A549 (cell line): ENCODE measurements at regions not wholly inside any gene's neighbourhood (a gene's known extent, or its start where the extent isn't known, plus 50 kb on each side); places are given as distances from the start of the nearest gene placed in this dataset.

Experiments
- ATAC-seq, 2 experiments: fragments of 200-7000 bp in 1 of 2; fragments of >200 bp in 1 of 2; cut with Nextera tagmentation in 1 of 2; cut with Tn5 transposase in 1 of 2; 3 replicates each; pipeline versions ENCODE4 v1.8.0 to v1.9.1; 2018 to 2020; ENCODE audit warnings: mild to moderate bottlenecking in 1 of 2, moderate library complexity in 1 of 2
- CTCF ChIA-PET: fragments of 300-600 bp; sonication (Branson Sonifier 250); formaldehyde crosslinking; extraction: SDS; loops from one replicate; lab custom pipeline; 2021; ENCODE audit warnings: antibody characterized with exemption, inconsistent platforms; lab: Yijun Ruan, JAX
- POLR2A ChIA-PET: fragments of 350-600 bp; formaldehyde crosslinking; extraction: SDS; loops from one replicate; lab custom pipeline; 2021; ENCODE audit warnings: antibody characterized with exemption, inconsistent platforms; lab: Yijun Ruan, JAX
- DNase-seq, 2 experiments: peaks; one replicate each; pipeline versions ENCODE4 v3.0.0 to v3.0.0-alpha.2; 2011 to 2016; ENCODE audit warnings: low read depth in 1 of 2, low spot score in 1 of 2
- FAIRE-seq: peaks from 2 replicates; lab custom pipeline; 2011; peaks lifted over from hg19 to GRCh38; lab: Jason Lieb, UNC
- H3K27ac ChIP-seq, 2 experiments: fragments of >200 bp; sonication (Bioruptor Twin); formaldehyde crosslinking; 3 replicates each; pipeline ENCODE4 v1.5.1; 2016 to 2017
- H3K4me1 ChIP-seq: fragments of >200 bp; sonication (Bioruptor Twin); formaldehyde crosslinking; 3 replicates; pipeline ENCODE4 v1.6.1; 2016
- H3K4me2 ChIP-seq: fragments of >200 bp; sonication (Bioruptor Twin); formaldehyde crosslinking; 3 replicates; pipeline ENCODE4 v1.6.1; 2016
- H3K4me3 ChIP-seq: fragments of >200 bp; sonication (Bioruptor Twin); formaldehyde crosslinking; 3 replicates; pipeline ENCODE4 v1.5.1; 2016
- H3K9me3 ChIP-seq: fragments of >200 bp; sonication (Bioruptor Twin); formaldehyde crosslinking; 3 replicates; pipeline ENCODE4 v1.6.1; 2016
- CBX2 ChIP-seq: fragments of 200-600 bp; sonication (generic); IDR thresholded peaks from 2 replicates; pipeline ENCODE4 v1.6.1; 2016; ENCODE audit warnings: low read depth, mild to moderate bottlenecking, borderline replicate concordance
- CEBPB ChIP-seq, 2 experiments: fragments of >200 bp in 1 of 2; sonication (Bioruptor Twin) in 1 of 2; formaldehyde crosslinking in 1 of 2; IDR thresholded peaks; 2 replicates each; pipeline ENCODE4 v1.6.1; 2012 to 2016
- CHD2 ChIP-seq: fragments of 150-350 bp; IDR thresholded peaks from 2 replicates; pipeline ENCODE4 v1.6.1; 2014; ENCODE audit warnings: low read length; ENCODE audit not compliant: partially characterized antibody
- CHD4 ChIP-seq: fragments of 200-600 bp; sonication (generic); IDR thresholded peaks from 2 replicates; pipeline ENCODE4 v1.6.1; 2016; ENCODE audit warnings: antibody characterized with exemption, mild to moderate bottlenecking, borderline replicate concordance
- EHF ChIP-seq: fragments of 250-450 bp; sonication (Bioruptor Pico); IDR thresholded peaks from 2 replicates; pipeline ENCODE4 v1.5.0; 2020; ENCODE audit warnings: mild to moderate bottlenecking
- ELK1 ChIP-seq: fragments of 150-350 bp; IDR thresholded peaks from 2 replicates; pipeline ENCODE4 v1.6.1; 2014; ENCODE audit warnings: low read depth, mild to moderate bottlenecking, low read length
- FOSB ChIP-seq: fragments of 250-450 bp; sonication (Bioruptor Pico); IDR thresholded peaks from 2 replicates; pipeline ENCODE4 v1.5.0; 2020; ENCODE audit warnings: mild to moderate bottlenecking, moderate library complexity
- FOXS1 ChIP-seq: fragments of 250-450 bp; sonication (Bioruptor Pico); IDR thresholded peaks from 2 replicates; pipeline ENCODE4 v1.5.0; 2020; ENCODE audit warnings: mild to moderate bottlenecking, moderate library complexity
- HDAC2 ChIP-seq: fragments of 200-600 bp; sonication (generic); IDR thresholded peaks from 2 replicates; pipeline ENCODE4 v1.6.1; 2016
- MAFK ChIP-seq: fragments of 450-650 bp; IDR thresholded peaks from 2 replicates; pipeline ENCODE4 v1.6.1; 2014; ENCODE audit not compliant: partially characterized antibody
- MAX ChIP-seq: IDR thresholded peaks from 2 replicates; pipeline ENCODE4 v1.6.1; 2012
- NFE2L2 ChIP-seq: fragments of 150-350 bp; conservative IDR thresholded peaks from 2 replicates; pipeline ENCODE4 v1.6.1; 2014; ENCODE audit warnings: low read length
- NR3C1 ChIP-seq: fragments of >200 bp; sonication (Bioruptor Twin); formaldehyde crosslinking; IDR thresholded peaks from 3 replicates; pipeline ENCODE4 v1.6.1; 2017
- RAD21 ChIP-seq, 2 experiments: fragments of >200 bp in 1 of 2; sonication (Bioruptor Twin) in 1 of 2; formaldehyde crosslinking in 1 of 2; IDR thresholded peaks in 1 of 2; conservative IDR thresholded peaks in 1 of 2; 2 replicates in 1 of 2; 3 replicates in 1 of 2; pipeline ENCODE4 v1.6.1; 2012 to 2018; ENCODE audit warnings: inconsistent platforms in 1 of 2
- RCOR1 ChIP-seq: fragments of 150-350 bp; IDR thresholded peaks from 2 replicates; pipeline ENCODE4 v1.6.1; 2014; ENCODE audit warnings: antibody characterized with exemption, low read length, low read depth
- REST ChIP-seq: fragments of 200-600 bp; sonication (generic); IDR thresholded peaks from 2 replicates; pipeline ENCODE4 v1.6.1; 2016; ENCODE audit warnings: antibody characterized with exemption, mild to moderate bottlenecking, moderate library complexity
- RNF2 ChIP-seq: fragments of 200-600 bp; sonication (generic); IDR thresholded peaks from 2 replicates; pipeline ENCODE4 v1.6.1; 2016; ENCODE audit warnings: low read depth, mild to moderate bottlenecking, antibody characterized with exemption, moderate library complexity, borderline replicate concordance
- SREBF2 ChIP-seq: fragments of 450-650 bp; IDR thresholded peaks from 2 replicates; pipeline ENCODE4 v1.6.1; 2014; ENCODE audit warnings: mild to moderate bottlenecking, moderate library complexity
- ZC3H11A ChIP-seq: fragments of 450-650 bp; IDR thresholded peaks from 2 replicates; pipeline ENCODE4 v1.6.1; 2014; ENCODE audit warnings: antibody characterized with exemption, mild to moderate bottlenecking
- ZFP36 ChIP-seq: fragments of 450-650 bp; IDR thresholded peaks from 2 replicates; pipeline ENCODE4 v1.6.1; 2014; ENCODE audit warnings: borderline replicate concordance; ENCODE audit not compliant: partially characterized antibody
- ZNF302 ChIP-seq: fragments of 250-450 bp; sonication (Bioruptor Pico); IDR thresholded peaks from 2 replicates; pipeline ENCODE4 v1.9.0; 2021; ENCODE audit warnings: inconsistent platforms, mild to moderate bottlenecking, moderate library complexity
- WGBS: methylation state at CpG from one replicate; pipeline ENCODE4 v1.1.6; 2017; ENCODE audit errors: missing lambda C conversion rate; 5-methylcytosine and 5-hydroxymethylcytosine counted together

- TF ChIP-seq RNF2: no peak
- TF ChIP-seq MAFK: peak; percentile 58
- FAIRE-seq (no peak), ATAC-seq (no peak), DNase-seq (no peak)
- CTCF ChIA-PET: interaction anchor here (0.6 to 2.0 kb wide), 2 partner anchors 22 to 93 kb away, joined by 3 to 5 read pairs; no protein-coding TSS in a partner anchor
- Histone ChIP-seq H3K4me2 (no peak overlapping the region), H3K4me1 (no peaks in the 10 kb centered on the region), H3K9me3 (no peaks in the 10 kb centered on the region), H3K4me3 (no peak overlapping the region), H3K27ac (no peak overlapping the region)
- 2% methylated on average over 1 of the region's 1 CpG for WGBS
- POLR2A ChIA-PET: no interaction called here
These were observed 408.4 kb downstream of the SH2D4B start for GRCh38 chr10:80946073-80946472.

- CTCF ChIA-PET: interaction anchor here (1.0 to 2.0 kb wide), 2 partner anchors 23 to 272 kb away, joined by 3 to 5 read pairs; no protein-coding TSS in a partner anchor
- no peak for FAIRE-seq
- H3K4me3 ChIP-seq: no peak overlapping the region
- H3K4me1 ChIP-seq: no peaks in the 10 kb centered on the region
- ATAC-seq: no peak
- no peaks in the 10 kb centered on the region for H3K9me3 ChIP-seq
- no peak overlapping the region for H3K4me2 ChIP-seq
- no peak overlapping the region for H3K27ac ChIP-seq
- TF ChIP-seq CEBPB (IDR thresholded peaks at IDR 0.05) (peak; percentile 18 to 34; a peak in 2 of 4 replicates), ZFP36 (no peak)
- TF ChIP-seq, all 56 proteins: peak for 1
- WGBS: 24% methylated on average over 5 of the region's 5 CpGs
- no peak for DNase-seq
- POLR2A ChIA-PET: no interaction called here
These were observed 409.4 kb downstream of the SH2D4B start for GRCh38 chr10:80946957-80947726.

- ChIA-PET POLR2A (no interaction called here), CTCF (no interaction called here)
- 11% methylated on average over 5 of the region's 5 CpGs for WGBS
- ATAC-seq: no peak
- DNase-seq: no peak
- Histone ChIP-seq H3K27ac (no peak overlapping the region), H3K4me2 (no peak overlapping the region), H3K4me3 (no peak overlapping the region), H3K4me1 (no peaks in the 10 kb centered on the region), H3K9me3 (no peaks in the 10 kb centered on the region)
- TF ChIP-seq ZNF302 (CRISPR knock-in tag) (no peak), FOSB (CRISPR knock-in tag) (no peak), NFE2L2 (no peak), CHD2 (no peak), ZC3H11A (no peak), EHF (CRISPR knock-in tag) (no peak), ZFP36 (no peak), CHD4 (no peak), RCOR1 (no peak)
- FAIRE-seq: no peak
These were observed 412.1 kb downstream of the SH2D4B start for GRCh38 chr10:80949785-80950184.

GRCh38 chr10:80952436-80952835 lies 414.7 kb downstream of the SH2D4B start:
- Histone ChIP-seq H3K27ac (no peak overlapping the region), H3K4me1 (no peaks in the 10 kb centered on the region), H3K4me2 (no peak overlapping the region), H3K9me3 (no peaks in the 10 kb centered on the region), H3K4me3 (no peak overlapping the region)
- DNase-seq (no peak), ATAC-seq (no peak), FAIRE-seq (no peak)
- CTCF ChIA-PET: no interaction called here
- TF ChIP-seq MAX: no peak
- no peak for TF ChIP-seq RNF2
- TF ChIP-seq RAD21 (conservative IDR thresholded peaks at IDR 0.05 in 1 of 2, IDR thresholded peaks at IDR 0.05 in 1 of 2): no peak
- no peak for TF ChIP-seq RCOR1
- no peak for TF ChIP-seq HDAC2
- no peak for TF ChIP-seq SREBF2
- TF ChIP-seq CBX2: no peak
- no peak for TF ChIP-seq NR3C1
- no peak for TF ChIP-seq FOXS1 (CRISPR knock-in tag)
- no peak for TF ChIP-seq REST
- no peak for TF ChIP-seq ELK1
- WGBS: 57% methylated on average over 7 of the region's 7 CpGs
- POLR2A ChIA-PET: no interaction called here
